Fibroblast of lung (primary cell): ENCODE measurements at regions not wholly inside any gene's neighbourhood (a gene's known extent, or its start where the extent isn't known, plus 50 kb on each side); places are given as distances from the start of the nearest gene placed in this dataset.

Source experiments
- DNase-seq, 2 donors: peaks; one replicate each; pipeline versions ENCODE4 v3.0.0 to v3.0.0-alpha.2; 2010; ENCODE audit warnings: low read depth in 2 of 2
- H2AFZ ChIP-seq: 2 replicates; pipeline ENCODE4 v1.5.1; 2012; ENCODE audit warnings: low read length, control low read depth, inconsistent platforms
- H3K27ac ChIP-seq: 2 replicates; pipeline ENCODE4 v1.5.1; 2011; ENCODE audit warnings: low read length, control low read depth; ENCODE audit not compliant: insufficient read depth
- H3K27me3 ChIP-seq: 2 replicates; pipeline ENCODE4 v1.5.1; 2011; ENCODE audit warnings: mild to moderate bottlenecking, low read length; ENCODE audit not compliant: control insufficient read depth, insufficient read depth
- H3K36me3 ChIP-seq: 2 replicates; pipeline ENCODE4 v1.5.1; 2011; ENCODE audit warnings: low read length; ENCODE audit not compliant: control insufficient read depth, insufficient read depth
- H3K4me1 ChIP-seq: 2 replicates; pipeline ENCODE4 v1.5.1; 2011; ENCODE audit warnings: low read length; ENCODE audit not compliant: control insufficient read depth, insufficient read depth; ENCODE audit errors: extremely low read depth
- H3K4me2 ChIP-seq: 2 replicates; pipeline ENCODE4 v1.5.1; 2011; ENCODE audit warnings: low read length, control low read depth; ENCODE audit not compliant: insufficient read depth; ENCODE audit errors: extremely low read depth
- H3K4me3 ChIP-seq, 4 experiments: fragments of 200-600 bp in 1 of 4; sonication (generic) in 1 of 4; replicated peaks in 1 of 4; 2 replicates each; pipeline ENCODE4 v1.5.1; 2011 to 2016; ENCODE audit warnings: low read length in 4 of 4, low read depth in 3 of 4, mild to moderate bottlenecking in 3 of 4, control low read depth in 2 of 4, inconsistent platforms in 1 of 4, mixed read lengths in 1 of 4; ENCODE audit not compliant: insufficient read depth in 1 of 4; ENCODE audit errors: control extremely low read depth in 1 of 4
- H3K79me2 ChIP-seq: 2 replicates; pipeline ENCODE4 v1.5.1; 2012; ENCODE audit warnings: mild to moderate bottlenecking, low read length, inconsistent platforms; ENCODE audit not compliant: control insufficient read depth, insufficient read depth
- H3K9ac ChIP-seq: 2 replicates; pipeline ENCODE4 v1.5.1; 2011; ENCODE audit warnings: mild to moderate bottlenecking, low read length, control low read depth; ENCODE audit not compliant: insufficient read depth
- H3K9me3 ChIP-seq: 2 replicates; pipeline ENCODE4 v1.5.1; 2012; ENCODE audit warnings: low read depth, low read length; ENCODE audit not compliant: control insufficient read depth, insufficient read depth
- H4K20me1 ChIP-seq: 2 replicates; pipeline ENCODE4 v1.5.1; 2011; ENCODE audit warnings: low read length; ENCODE audit not compliant: control insufficient read depth, insufficient read depth; ENCODE audit errors: extremely low read depth
- EZH2 ChIP-seq: IDR thresholded peaks from 2 replicates; pipeline ENCODE4 v1.5.1; 2012; ENCODE audit warnings: low read length, control low read depth, mild to moderate bottlenecking; ENCODE audit errors: missing control alignments
- TF ChIP-seq, protein P1 (sequence below), 2 donors: IDR thresholded peaks in 1 of 2; conservative IDR thresholded peaks in 1 of 2; 1 replicate in 1 of 2; 2 replicates in 1 of 2; pipeline ENCODE4 v1.5.1; 2011 to 2012; ENCODE audit warnings: low read length in 2 of 2, control low read depth in 1 of 2, inconsistent platforms in 1 of 2, low read depth in 1 of 2, mild to moderate bottlenecking in 1 of 2

GRCh38 chr14:47822326-47822725 is 146.9 kb upstream of the MDGA2 start:
- Histone ChIP-seq H3K4me3 (no peak overlapping the region), H3K9ac (no peak overlapping the region), H4K20me1 (no peaks in the 10 kb centered on the region), H3K36me3 (no peaks in the 10 kb centered on the region), H3K9me3 (no peaks in the 10 kb centered on the region), H3K4me2 (no peak overlapping the region), H3K27me3 (no peaks in the 10 kb centered on the region), H3K79me2 (no peaks in the 10 kb centered on the region), H3K27ac (no peak overlapping the region), H3K4me1 (no peaks in the 10 kb centered on the region), H2AFZ (no peak overlapping the region)
- no peak for TF ChIP-seq EZH2
- TF ChIP-seq, protein P1, sequence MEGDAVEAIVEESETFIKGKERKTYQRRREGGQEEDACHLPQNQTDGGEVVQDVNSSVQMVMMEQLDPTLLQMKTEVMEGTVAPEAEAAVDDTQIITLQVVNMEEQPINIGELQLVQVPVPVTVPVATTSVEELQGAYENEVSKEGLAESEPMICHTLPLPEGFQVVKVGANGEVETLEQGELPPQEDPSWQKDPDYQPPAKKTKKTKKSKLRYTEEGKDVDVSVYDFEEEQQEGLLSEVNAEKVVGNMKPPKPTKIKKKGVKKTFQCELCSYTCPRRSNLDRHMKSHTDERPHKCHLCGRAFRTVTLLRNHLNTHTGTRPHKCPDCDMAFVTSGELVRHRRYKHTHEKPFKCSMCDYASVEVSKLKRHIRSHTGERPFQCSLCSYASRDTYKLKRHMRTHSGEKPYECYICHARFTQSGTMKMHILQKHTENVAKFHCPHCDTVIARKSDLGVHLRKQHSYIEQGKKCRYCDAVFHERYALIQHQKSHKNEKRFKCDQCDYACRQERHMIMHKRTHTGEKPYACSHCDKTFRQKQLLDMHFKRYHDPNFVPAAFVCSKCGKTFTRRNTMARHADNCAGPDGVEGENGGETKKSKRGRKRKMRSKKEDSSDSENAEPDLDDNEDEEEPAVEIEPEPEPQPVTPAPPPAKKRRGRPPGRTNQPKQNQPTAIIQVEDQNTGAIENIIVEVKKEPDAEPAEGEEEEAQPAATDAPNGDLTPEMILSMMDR (conservative IDR thresholded peaks at IDR 0.05 in 1 of 2, IDR thresholded peaks at IDR 0.05 in 1 of 2; ENCODE audit: low read depth in 1 of 2, low read length in 2 of 2): no peak
- no peak for DNase-seq

DNA sequence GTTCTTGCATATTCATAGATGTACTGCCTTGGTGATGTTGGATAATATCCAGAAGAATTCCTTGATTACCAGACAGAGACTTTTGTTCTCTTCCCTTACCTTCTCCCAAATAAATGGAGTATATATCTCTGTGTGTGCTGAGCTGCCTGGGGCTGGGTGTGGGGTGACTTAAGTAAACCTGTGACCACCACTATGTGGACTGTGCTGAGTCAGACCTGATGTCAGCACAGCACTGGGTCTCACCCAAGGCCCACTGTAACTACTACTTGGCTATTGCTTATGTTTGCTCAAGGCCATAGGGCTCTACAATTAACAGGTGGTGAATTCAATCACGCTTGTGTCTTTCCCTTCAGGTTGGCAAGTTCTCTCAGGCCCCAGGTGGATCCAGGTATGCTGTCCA is 145.7 kb upstream of the MDGA2 start:
- Histone ChIP-seq H3K27ac (no peak overlapping the region), H2AFZ (no peak overlapping the region), H3K79me2 (no peaks in the 10 kb centered on the region), H3K4me3 (no peak overlapping the region), H3K9ac (no peak overlapping the region), H3K36me3 (no peaks in the 10 kb centered on the region), H3K4me2 (no peak overlapping the region), H3K4me1 (no peaks in the 10 kb centered on the region), H3K9me3 (no peaks in the 10 kb centered on the region), H4K20me1 (no peaks in the 10 kb centered on the region), H3K27me3 (no peaks in the 10 kb centered on the region)
- TF ChIP-seq EZH2: no peak
- TF ChIP-seq, protein P1 (conservative IDR thresholded peaks at IDR 0.05 in 1 of 2, IDR thresholded peaks at IDR 0.05 in 1 of 2; ENCODE audit: low read depth in 1 of 2, low read length in 2 of 2): no peak
- DNase-seq: no peak

- no peaks in the 10 kb centered on the region for H3K36me3 ChIP-seq
- TF ChIP-seq, protein P1 (conservative IDR thresholded peaks at IDR 0.05 in 1 of 2, IDR thresholded peaks at IDR 0.05 in 1 of 2; ENCODE audit: low read depth in 1 of 2, low read length in 2 of 2): no peak
- TF ChIP-seq EZH2: no peak
- H3K79me2 ChIP-seq: no peaks in the 10 kb centered on the region
- no peaks in the 10 kb centered on the region for H3K4me1 ChIP-seq
- H3K4me3 ChIP-seq: no peak overlapping the region
- no peak for DNase-seq
- H3K4me2 ChIP-seq: no peak overlapping the region
- H3K9me3 ChIP-seq: no peaks in the 10 kb centered on the region
- no peaks in the 10 kb centered on the region for H4K20me1 ChIP-seq
- no peak overlapping the region for H3K9ac ChIP-seq
- H3K27ac ChIP-seq: no peak overlapping the region
- H2AFZ ChIP-seq: no peak overlapping the region
- no peaks in the 10 kb centered on the region for H3K27me3 ChIP-seq
These were observed 115.1 kb upstream of the MDGA2 start for GRCh38 chr14:47790477-47790876.
